ENCODE measurements at regions not wholly inside any gene's neighbourhood (a gene's known extent, or its start where the extent isn't known, plus 50 kb on each side); places are given as distances from the start of the nearest gene placed in this dataset.

DNA sequence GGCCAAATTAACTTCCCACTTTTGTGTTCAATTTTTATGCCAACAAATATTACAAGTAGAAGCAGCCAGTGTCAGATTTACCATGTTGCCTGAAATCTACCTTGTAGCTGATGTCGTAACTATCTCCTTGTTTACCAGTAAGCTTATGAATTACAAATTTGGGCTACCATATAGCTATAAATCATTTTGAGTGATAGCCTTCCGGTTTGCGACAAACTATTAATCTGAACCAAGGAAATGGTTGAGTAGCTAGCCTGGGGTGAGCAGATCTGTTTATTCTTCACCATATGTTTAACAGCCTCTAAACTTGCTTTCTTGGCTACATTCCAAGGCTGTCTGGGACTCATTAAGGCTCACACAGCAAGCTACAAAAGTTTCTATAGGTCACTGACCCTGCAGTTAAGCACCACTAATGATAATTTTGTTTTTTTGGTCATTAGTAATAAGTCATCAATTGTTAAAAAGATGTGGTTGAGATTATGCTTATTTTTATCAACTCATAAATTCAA lies 218.7 kb upstream of the SPOCK3 start:
- TF ChIP-seq, protein P1, sequence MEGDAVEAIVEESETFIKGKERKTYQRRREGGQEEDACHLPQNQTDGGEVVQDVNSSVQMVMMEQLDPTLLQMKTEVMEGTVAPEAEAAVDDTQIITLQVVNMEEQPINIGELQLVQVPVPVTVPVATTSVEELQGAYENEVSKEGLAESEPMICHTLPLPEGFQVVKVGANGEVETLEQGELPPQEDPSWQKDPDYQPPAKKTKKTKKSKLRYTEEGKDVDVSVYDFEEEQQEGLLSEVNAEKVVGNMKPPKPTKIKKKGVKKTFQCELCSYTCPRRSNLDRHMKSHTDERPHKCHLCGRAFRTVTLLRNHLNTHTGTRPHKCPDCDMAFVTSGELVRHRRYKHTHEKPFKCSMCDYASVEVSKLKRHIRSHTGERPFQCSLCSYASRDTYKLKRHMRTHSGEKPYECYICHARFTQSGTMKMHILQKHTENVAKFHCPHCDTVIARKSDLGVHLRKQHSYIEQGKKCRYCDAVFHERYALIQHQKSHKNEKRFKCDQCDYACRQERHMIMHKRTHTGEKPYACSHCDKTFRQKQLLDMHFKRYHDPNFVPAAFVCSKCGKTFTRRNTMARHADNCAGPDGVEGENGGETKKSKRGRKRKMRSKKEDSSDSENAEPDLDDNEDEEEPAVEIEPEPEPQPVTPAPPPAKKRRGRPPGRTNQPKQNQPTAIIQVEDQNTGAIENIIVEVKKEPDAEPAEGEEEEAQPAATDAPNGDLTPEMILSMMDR (IDR thresholded peaks at IDR 0.05): no peak
- no peak for TF ChIP-seq POLR2A (IDR thresholded peaks at IDR 0.05; ENCODE audit: low read depth)
